KOPT-K1 (cell line): ENCODE measurements at regions not wholly inside any gene's neighbourhood (a gene's known extent, or its start where the extent isn't known, plus 50 kb on each side); places are given as distances from the start of the nearest gene placed in this dataset.
"Not testable (repeated sequence)": the region's sequence is repeated elsewhere in the genome, so short reads cannot be mapped to it uniquely, and the experiment has no call there.

Experiments
- H3K27ac ChIP-seq: fragments of 200-600 bp; sonication (generic); 2 replicates; pipeline ENCODE4 v1.5.1; 2016; ENCODE audit warnings: antibody characterized with exemption, mild to moderate bottlenecking, low read depth, low read length; ENCODE audit not compliant: poor library complexity, severe bottlenecking
- H3K36me3 ChIP-seq: fragments of 200-600 bp; sonication (generic); 2 replicates; pipeline ENCODE4 v1.5.1; 2017; ENCODE audit warnings: antibody characterized with exemption, mild to moderate bottlenecking, low read length, moderate library complexity; ENCODE audit not compliant: insufficient read depth
- H3K9me3 ChIP-seq: fragments of 200-600 bp; sonication (generic); 2 replicates; pipeline ENCODE4 v1.5.1; 2017; ENCODE audit warnings: antibody characterized with exemption, low read length, mild to moderate bottlenecking; ENCODE audit not compliant: insufficient read depth, poor library complexity, severe bottlenecking

- Histone ChIP-seq H3K9me3 (no peaks in the 10 kb centered on the region), H3K27ac (no peak overlapping the region), H3K36me3 (no peaks in the 10 kb centered on the region)
These were observed 278.9 kb downstream of the ZWINT start for GRCh38 chr10:56082169-56082568.

- H3K9me3 ChIP-seq, result no peaks in the 10 kb centered on the region
These were observed 292.4 kb downstream of the ZWINT start for GRCh38 chr10:56068473-56069263.

GRCh38 chr10:56068040-56068439, 293.0 kb downstream of the ZWINT start:
- no peak overlapping the region for H3K27ac ChIP-seq
- H3K36me3 ChIP-seq, result no peaks in the 10 kb centered on the region
- H3K9me3 ChIP-seq, result no peaks in the 10 kb centered on the region

More at GRCh38 chr10:56068473-56069263, 292.4 kb downstream of the ZWINT start:
- Histone ChIP-seq H3K36me3 (no peaks in the 10 kb centered on the region), H3K27ac (no peak overlapping the region)

- Histone ChIP-seq H3K36me3 (no peaks in the 10 kb centered on the region), H3K9me3 (no peaks in the 10 kb centered on the region), H3K27ac (no peak overlapping the region)
These were observed 297.4 kb downstream of the ZWINT start for GRCh38 chr10:56063642-56064041.

GRCh38 chr10:56057860-56058259, 303.2 kb downstream of the ZWINT start:
- H3K9me3 ChIP-seq, result no peaks in the 10 kb centered on the region
- H3K36me3 ChIP-seq, result no peaks in the 10 kb centered on the region
- H3K27ac ChIP-seq, result no peak overlapping the region

- Histone ChIP-seq H3K36me3 (no peaks in the 10 kb centered on the region), H3K9me3 (no peaks in the 10 kb centered on the region), H3K27ac (no peak overlapping the region)
These were observed 325.6 kb downstream of the ZWINT start for GRCh38 chr10:56035489-56035888.

GRCh38 chr10:56028298-56029132, 332.5 kb downstream of the ZWINT start:
- no peaks in the 10 kb centered on the region for H3K9me3 ChIP-seq
- H3K27ac ChIP-seq, result no peak overlapping the region
- H3K36me3 ChIP-seq, result no peaks in the 10 kb centered on the region

GRCh38 chr10:56012101-56012500, 349.0 kb downstream of the ZWINT start:
- no peak overlapping the region for H3K27ac ChIP-seq
- H3K9me3 ChIP-seq, result no peaks in the 10 kb centered on the region
- no peaks in the 10 kb centered on the region for H3K36me3 ChIP-seq

- no peak overlapping the region for H3K27ac ChIP-seq
- H3K36me3 ChIP-seq, result no peaks in the 10 kb centered on the region
- no peaks in the 10 kb centered on the region for H3K9me3 ChIP-seq
These were observed 357.5 kb downstream of the ZWINT start for GRCh38 chr10:56003555-56003954.

GRCh38 chr10:55989188-55989587, 371.9 kb downstream of the ZWINT start:
- no peaks in the 10 kb centered on the region for H3K36me3 ChIP-seq
- no peaks in the 10 kb centered on the region for H3K9me3 ChIP-seq
- H3K27ac ChIP-seq, result no peak overlapping the region

- Histone ChIP-seq H3K9me3 (no peaks in the 10 kb centered on the region), H3K36me3 (no peaks in the 10 kb centered on the region), H3K27ac (no peak overlapping the region)
These were observed 381.9 kb downstream of the ZWINT start for GRCh38 chr10:55979203-55979602.

GRCh38 chr10:55966101-55966500, 395.0 kb downstream of the ZWINT start:
- no peaks in the 10 kb centered on the region for H3K36me3 ChIP-seq

GRCh38 chr10:55943403-55943802, 417.7 kb downstream of the ZWINT start:
- Histone ChIP-seq H3K27ac (no peak overlapping the region), H3K36me3 (no peaks in the 10 kb centered on the region), H3K9me3 (no peaks in the 10 kb centered on the region)

More at GRCh38 chr10:55966101-55966500, 395.0 kb downstream of the ZWINT start:
- no peaks in the 10 kb centered on the region for H3K9me3 ChIP-seq
- no peak overlapping the region for H3K27ac ChIP-seq

GRCh38 chr10:55929291-55929690, 431.8 kb downstream of the ZWINT start:
- Histone ChIP-seq H3K9me3 (no peaks in the 10 kb centered on the region), H3K36me3 (no peaks in the 10 kb centered on the region), H3K27ac (no peak overlapping the region)

GRCh38 chr10:55899472-55900147, 461.4 kb downstream of the ZWINT start:
- H3K9me3 ChIP-seq, result not testable (repeated sequence)

More at GRCh38 chr10:55899472-55900147, 461.4 kb downstream of the ZWINT start:
- H3K27ac ChIP-seq, H3K36me3 ChIP-seq: not testable (repeated sequence)
